ENCODE measurements at regions not wholly inside any gene's neighbourhood (a gene's known extent, or its start where the extent isn't known, plus 50 kb on each side); places are given as distances from the start of the nearest gene placed in this dataset.

DNA sequence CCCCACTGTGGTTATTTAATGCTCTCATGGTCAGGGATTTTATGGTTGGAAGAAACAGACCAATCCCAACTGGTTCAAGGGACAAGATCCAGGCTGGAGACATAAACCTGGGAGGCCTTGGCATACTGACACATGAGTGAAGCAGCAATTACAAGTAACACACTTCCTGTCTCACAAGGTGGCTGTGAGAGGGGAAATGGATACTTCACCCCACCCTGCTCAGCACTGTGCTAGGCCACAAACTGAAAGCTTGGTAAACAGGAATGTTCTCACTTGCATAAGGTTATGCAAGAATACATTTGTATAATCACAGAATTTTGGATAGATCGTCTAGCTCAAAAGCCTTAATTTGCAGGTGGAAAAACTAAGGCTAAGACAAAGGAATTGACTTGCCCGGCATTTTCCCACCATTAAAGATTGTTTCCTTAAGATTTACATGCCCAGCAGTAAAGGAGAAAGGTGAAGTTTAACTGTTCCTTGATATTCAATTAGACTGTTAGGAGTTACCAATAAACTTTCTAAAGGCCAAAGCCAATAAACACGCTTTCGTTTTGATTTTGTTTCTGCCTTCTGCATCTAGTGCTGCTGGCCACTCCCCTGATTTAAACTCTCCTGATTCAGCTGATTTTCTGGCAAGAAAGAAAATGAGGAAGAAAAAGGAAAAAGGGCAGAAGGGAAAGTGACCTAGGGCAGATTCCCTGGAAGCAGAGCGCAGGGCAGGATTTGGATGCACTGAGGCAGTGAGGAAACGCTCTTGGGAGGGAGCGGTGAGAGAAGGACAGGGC lies 215.6 kb upstream of the CDH5 start:
- DNase-seq (ENCODE audit: low read depth in 2 of 3, low spot score in 1 of 3): no peak

- DNase-seq (ENCODE audit: low read depth in 2 of 3, low spot score in 1 of 3): no peak
Measured at GRCh38 chr16:66147291-66147690, 219.2 kb upstream of the CDH5 start.

- no peak for DNase-seq (ENCODE audit: low read depth in 2 of 3, low spot score in 1 of 3)
Measured at GRCh38 chr16:66146798-66147197, 219.7 kb upstream of the CDH5 start.

DNA sequence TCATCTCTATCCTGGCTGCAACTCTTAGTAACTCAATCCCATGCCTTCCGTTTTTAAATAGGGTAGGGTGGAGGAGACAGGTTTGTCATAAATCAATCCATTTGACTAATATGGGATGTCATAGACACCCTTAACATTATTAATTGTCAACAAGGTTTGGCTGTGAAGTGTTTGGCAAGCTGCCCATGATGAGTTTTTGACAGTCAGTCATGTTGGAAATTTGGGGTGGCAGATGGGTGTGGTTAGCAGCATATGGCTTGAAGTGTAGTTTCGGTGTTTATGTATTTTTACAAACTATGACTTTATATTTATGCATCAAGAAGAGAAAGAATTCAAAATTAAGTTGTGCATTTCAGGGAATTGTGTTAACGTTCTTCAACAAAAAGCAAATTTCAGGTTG lies 221.8 kb upstream of the CDH5 start:
- DNase-seq (ENCODE audit: low read depth in 2 of 3, low spot score in 1 of 3): no peak

GRCh38 chr16:66143415-66143814 lies 223.1 kb upstream of the CDH5 start:
- DNase-seq (ENCODE audit: low read depth in 2 of 3, low spot score in 1 of 3): no peak

DNA sequence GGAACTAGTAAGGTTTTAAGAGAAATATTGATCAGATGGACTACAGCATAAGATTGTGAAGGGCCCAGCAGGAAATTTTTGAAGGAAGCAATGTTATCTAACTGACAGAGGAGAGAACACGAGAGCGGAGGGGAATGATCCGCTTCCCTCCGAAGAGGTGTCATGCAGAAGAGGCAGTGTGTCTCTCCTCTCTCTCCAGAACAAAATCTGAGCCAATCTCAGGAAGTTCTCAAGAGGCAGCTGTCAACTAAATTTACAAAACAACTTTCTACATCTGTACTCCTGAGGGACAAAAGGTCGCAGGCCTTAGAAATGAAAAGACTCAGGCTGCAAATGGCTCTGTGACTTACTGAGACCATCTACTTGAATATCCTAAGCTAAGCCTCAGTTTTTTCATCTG lies 224.6 kb upstream of the CDH5 start:
- DNase-seq (ENCODE audit: low read depth in 2 of 3, low spot score in 1 of 3): no peak

GRCh38 chr16:66137853-66138252 lies 228.6 kb upstream of the CDH5 start:
- no peak for DNase-seq (ENCODE audit: low read depth in 2 of 3, low spot score in 1 of 3)

DNA sequence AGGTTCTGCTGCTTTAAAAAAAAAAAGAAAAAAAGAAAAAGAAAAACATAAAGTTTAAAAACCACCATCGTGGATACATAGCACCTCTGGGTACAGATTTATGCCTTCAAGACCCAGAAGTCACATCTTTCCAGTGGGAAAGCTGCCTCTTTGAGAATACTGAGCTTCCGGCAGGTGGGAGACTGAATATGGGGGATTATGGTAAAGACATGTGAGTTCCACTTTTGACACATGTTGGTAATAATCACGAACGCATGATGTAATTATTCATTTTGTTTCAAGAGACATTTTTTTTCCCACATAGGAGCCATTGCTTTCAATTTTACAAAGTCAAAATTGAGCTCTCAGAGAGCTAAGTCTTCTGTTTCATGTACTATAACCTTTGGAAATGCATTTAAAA lies 229.7 kb upstream of the CDH5 start:
- no peak for DNase-seq (ENCODE audit: low read depth in 2 of 3, low spot score in 1 of 3)

- DNase-seq (ENCODE audit: low read depth in 2 of 3, low spot score in 1 of 3): no peak
Measured at GRCh38 chr16:66135838-66136237, 230.7 kb upstream of the CDH5 start.

- DNase-seq (ENCODE audit: low read depth in 2 of 3, low spot score in 1 of 3): no peak
Measured at GRCh38 chr16:66135421-66135831, 231.1 kb upstream of the CDH5 start.

GRCh38 chr16:66134875-66135274 lies 231.6 kb upstream of the CDH5 start:
- no peak for DNase-seq (ENCODE audit: low read depth in 2 of 3, low spot score in 1 of 3)

GRCh38 chr16:66133643-66134338 lies 232.7 kb upstream of the CDH5 start:
- DNase-seq (ENCODE audit: low read depth in 2 of 3, low spot score in 1 of 3): no peak

DNA sequence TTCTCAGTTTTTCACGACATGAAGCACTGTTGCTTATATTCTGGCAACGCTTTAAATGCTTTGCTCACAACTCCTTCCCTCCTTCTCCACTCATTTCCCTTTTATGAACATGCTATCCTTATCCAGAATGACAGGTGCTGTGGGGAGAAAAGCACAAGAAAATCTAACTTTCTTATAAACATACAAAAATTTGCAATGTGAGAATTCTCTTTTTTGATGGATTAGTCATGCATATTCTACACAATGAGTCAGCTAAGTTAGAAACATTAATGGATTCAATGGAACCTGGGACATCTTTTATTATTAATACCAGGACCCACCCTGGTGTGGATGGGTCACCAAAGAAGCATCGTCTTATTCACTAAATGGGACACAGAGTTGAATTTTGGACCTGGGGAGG lies 234.6 kb upstream of the CDH5 start:
- no peak for DNase-seq (ENCODE audit: low read depth in 2 of 3, low spot score in 1 of 3)

GRCh38 chr16:66131156-66131807 lies 235.2 kb upstream of the CDH5 start:
- DNase-seq (ENCODE audit: low read depth in 2 of 3, low spot score in 1 of 3): no peak

DNA sequence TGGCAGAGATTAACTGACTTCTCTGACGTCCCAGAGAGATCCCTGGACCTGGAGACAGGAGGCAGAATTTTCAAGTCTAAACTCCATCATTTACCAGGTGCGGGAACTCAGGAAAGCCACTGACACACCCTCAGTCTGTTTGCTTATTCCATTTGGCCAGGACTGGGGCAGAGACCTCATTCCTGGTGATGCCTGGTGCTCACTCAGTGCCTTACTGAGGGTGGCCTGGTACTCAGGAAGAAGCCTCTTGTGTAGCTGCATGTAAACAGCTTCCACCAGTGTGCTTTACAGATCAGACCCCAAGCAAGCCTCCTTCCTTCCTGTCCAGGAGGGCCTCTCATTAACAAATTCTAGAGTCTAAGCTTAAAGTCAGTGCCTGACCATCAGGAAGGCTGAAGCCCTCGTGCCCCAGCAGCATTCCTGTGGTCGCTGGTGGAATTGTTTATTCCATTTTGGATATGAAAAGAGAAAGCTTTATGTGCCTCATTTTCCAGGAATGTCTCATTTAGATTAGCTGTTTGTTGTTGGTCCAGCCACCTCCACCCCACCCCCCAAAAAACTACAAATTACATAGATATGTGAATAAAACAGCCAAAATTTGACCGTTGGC lies 236.1 kb upstream of the CDH5 start:
- no peak for DNase-seq (ENCODE audit: low read depth in 2 of 3, low spot score in 1 of 3)

- no peak for DNase-seq (ENCODE audit: low read depth in 2 of 3, low spot score in 1 of 3)
Measured at GRCh38 chr16:66129196-66129595, 237.3 kb upstream of the CDH5 start.

DNA sequence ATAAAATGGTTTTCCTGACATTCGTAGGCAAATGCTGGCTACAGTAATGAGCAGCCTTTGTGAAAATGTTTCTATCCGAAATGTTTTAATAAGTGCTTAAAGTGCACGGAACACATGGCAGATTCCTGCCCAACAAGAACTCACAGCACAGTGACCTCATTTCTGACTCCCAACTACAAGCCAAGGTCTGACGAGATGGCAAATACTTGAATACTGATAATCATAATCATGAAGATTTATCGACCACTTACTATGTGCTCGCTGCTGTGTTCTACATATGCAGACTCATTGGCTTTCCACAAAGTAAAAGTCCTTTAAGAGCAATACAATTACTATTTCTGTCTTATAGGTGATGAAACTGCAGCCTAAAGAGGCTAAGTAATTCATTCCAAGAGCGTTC lies 238.1 kb upstream of the CDH5 start:
- DNase-seq (ENCODE audit: low read depth in 2 of 3, low spot score in 1 of 3): no peak

DNA sequence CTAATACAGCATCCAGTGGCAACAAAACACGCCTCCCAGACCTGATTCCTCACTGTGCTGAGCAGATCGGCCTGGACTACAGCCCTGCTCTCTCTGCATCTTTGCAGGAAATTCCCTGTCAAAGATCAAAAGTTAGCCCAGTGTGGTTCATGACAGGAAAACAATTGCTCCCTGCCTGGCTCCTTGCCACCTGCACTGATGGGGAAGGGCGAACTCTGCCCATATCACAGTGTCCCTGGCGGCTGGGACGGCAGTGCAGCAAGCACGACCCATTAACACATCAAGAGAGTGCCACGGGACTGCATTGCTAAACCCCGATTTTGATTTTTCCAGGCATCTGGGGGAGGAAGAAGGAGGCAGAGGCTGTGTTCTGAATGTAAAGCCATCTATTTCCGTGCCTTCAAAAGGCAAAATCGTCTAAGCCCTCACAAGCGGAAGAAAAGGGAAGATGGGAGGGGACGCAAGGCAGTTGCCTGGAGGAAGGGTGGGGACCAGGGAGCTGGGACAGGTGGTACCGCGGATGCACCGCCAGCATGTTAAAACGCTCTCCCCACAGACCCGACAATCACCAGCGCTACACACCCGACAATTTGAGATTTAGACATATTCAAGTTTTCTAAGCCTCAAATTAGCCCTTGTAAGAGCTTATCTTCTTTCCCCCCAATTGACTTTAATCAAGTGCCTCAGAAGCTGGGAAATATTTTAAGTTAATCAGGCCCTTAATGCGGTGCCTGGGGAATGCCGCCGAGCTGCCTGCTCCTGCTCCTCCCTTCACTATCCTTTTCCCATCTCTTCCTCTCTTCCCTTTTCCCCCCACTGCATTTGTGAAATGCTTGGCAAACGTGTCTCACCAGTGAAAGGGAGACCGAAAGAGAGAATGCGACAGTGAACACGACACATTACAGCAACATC lies 238.8 kb upstream of the CDH5 start:
- no peak for DNase-seq (ENCODE audit: low read depth in 2 of 3, low spot score in 1 of 3)

DNA sequence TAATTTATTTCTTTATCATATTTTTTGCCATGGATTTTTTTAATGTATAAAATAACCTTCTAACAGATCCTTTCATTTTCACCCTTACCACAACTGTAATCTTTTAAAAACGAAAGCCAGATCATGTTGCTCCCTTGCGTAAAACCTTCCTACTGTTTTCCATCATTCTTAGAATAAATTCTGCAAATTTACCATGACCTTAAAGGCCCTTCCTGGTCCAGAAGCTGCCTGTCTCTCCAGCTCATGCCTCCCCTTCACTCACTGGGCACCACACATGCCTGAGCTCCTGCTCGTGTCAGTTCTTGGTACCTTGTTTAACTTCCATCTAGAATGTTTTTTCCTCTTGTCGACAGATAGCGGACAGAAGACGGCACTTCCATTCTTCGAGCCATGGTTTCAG lies 245.0 kb upstream of the CDH5 start:
- DNase-seq (ENCODE audit: low read depth in 2 of 3, low spot score in 1 of 3): no peak

DNA sequence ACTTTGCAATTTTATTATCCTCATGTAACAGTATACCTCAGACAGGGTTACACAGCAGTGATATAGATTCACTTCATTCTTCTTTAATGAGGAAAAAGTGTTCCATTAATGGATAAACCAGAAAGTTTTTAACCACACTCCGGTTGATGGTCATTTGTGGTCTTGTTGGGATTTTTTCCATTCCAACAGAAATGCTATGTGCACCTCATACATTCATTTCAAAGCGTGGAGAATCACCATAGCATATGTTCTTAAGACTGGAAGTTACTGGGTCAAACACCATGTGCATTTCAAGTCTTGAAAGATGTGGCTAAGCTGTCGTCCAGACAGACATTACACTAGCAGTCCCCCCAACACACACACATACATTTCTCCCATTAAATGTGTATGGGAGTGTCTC lies 245.8 kb upstream of the CDH5 start:
- DNase-seq (ENCODE audit: low read depth in 2 of 3, low spot score in 1 of 3): no peak
